GM19043 (cell line): ENCODE measurements at regions not wholly inside any gene's neighbourhood (a gene's known extent, or its start where the extent isn't known, plus 50 kb on each side); places are given as distances from the start of the nearest gene placed in this dataset.

Experiments used
- ATAC-seq: cut with Tn5 transposase; IDR thresholded peaks from one replicate; pipeline ENCODE4 v1.9.1; 2021; ENCODE audit warnings: low read depth; ENCODE audit not compliant: unreplicated experiment

DNA sequence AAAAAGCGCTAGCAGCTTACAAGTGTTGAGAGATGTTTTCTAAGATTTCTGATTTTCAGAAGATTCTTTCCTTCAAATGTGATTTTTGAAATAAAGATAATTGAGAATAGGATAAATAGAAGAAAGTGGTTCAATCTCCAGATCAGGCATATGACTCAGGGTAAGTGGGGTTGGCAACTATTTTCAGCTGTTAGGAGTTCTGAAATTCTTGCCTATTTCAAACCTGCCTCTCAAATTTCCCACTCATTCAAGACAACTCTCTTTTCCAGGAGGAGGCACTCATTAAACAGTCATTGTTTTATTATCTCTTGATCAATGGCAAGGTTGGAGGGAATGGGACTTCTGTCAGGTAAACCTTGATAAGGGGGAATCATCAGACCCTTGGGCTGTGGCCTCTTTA lies 138.9 kb downstream of the HNMT start:
- ATAC-seq = no peak

DNA sequence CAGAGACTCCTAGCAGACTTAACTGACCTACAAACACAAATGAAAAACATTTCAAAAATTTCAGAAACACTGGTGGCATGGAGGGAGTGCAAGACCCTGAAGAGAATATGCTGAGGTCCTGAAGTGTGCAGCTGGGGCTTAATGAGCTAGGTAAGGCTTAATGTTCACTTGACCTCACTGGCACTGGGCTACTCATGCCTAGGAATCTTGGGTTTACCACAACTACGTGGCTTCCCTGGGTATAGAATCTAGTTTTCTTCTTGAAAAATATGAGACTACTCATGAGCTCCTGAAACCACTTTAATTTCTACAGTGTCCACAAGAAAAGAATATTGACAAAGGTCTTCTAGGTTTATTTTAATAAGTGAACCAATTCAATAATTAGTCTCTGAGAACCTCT lies 139.8 kb downstream of the HNMT start:
- no peak for ATAC-seq

DNA sequence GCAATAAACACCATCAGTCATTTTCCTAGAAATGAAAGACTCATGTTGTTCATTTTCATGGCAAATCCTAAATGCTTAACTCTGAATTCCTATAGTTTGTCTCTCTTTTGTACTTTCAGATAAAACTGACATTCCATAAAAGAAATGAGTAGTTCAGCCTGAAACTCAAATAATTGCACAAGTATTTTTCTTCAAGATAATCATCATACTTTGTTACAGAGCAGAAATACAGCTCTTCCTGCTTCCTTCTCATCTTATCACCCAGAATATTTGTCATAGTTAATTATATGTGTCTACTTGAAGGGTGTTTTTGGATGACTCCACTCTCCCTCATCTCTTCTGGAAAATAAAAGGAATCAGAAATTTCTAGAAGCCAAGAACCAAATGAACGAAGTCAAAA lies 141.1 kb downstream of the HNMT start:
- ATAC-seq = no peak

DNA sequence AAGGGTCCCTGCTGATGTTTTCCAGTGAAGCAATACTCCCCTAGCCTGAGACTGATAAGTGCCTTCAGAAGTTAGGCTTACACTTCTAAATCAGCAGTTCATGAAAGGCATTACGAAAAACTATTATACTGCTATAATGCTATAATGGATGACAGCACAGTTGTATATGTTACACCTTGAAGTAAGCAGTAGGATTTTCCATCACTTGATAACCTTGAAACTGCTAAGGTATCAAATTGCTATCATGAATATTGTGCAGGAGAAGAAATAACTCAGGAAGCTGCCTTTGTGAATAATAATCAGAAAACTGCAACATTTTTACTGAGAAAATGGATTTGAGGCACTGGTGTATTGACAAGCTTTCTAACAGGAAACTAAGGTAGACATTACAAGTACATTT lies 142.3 kb downstream of the HNMT start:
- ATAC-seq = no peak

GRCh38 chr2:138107288-138107687 lies 143.0 kb downstream of the HNMT start:
- no peak for ATAC-seq

DNA sequence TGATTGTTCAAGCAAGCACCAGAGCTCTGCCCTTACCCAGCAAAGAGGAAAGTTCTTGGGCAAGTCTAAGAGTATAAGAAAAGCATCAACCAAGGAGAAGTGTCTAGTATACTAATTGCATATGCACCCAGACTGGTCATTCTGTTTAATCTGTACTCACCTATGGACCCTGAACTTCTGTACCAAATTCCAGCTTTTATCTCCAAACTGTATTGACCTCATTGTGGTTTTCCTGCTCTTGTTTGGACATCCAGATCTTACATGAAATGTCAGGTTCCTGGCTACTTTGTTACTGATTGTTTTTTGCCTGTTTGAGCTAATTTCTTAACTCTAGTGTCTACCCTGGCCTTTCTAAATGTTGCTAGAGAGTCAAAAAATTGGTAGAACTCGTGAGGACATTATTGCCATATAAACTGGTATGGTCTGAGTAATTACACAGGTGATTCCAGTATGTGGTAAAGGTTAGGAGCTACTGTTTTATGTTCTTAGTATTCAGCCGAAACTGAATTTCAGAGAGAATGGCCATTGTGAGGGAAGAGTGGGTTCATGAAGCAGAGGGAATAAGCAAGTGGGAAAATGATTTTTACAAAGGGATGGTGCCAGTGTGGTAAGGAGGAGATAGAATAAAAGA lies 146.3 kb downstream of the HNMT start:
- no peak for ATAC-seq

- no peak for ATAC-seq
Measured at GRCh38 chr2:138112536-138112935, 148.3 kb downstream of the HNMT start.

- ATAC-seq = no peak
Measured at GRCh38 chr2:138113871-138114525, 149.7 kb downstream of the HNMT start.

- no peak for ATAC-seq
Measured at GRCh38 chr2:138115666-138116065, 151.4 kb downstream of the HNMT start.

GRCh38 chr2:138116456-138116855 lies 152.2 kb downstream of the HNMT start:
- no peak for ATAC-seq

DNA sequence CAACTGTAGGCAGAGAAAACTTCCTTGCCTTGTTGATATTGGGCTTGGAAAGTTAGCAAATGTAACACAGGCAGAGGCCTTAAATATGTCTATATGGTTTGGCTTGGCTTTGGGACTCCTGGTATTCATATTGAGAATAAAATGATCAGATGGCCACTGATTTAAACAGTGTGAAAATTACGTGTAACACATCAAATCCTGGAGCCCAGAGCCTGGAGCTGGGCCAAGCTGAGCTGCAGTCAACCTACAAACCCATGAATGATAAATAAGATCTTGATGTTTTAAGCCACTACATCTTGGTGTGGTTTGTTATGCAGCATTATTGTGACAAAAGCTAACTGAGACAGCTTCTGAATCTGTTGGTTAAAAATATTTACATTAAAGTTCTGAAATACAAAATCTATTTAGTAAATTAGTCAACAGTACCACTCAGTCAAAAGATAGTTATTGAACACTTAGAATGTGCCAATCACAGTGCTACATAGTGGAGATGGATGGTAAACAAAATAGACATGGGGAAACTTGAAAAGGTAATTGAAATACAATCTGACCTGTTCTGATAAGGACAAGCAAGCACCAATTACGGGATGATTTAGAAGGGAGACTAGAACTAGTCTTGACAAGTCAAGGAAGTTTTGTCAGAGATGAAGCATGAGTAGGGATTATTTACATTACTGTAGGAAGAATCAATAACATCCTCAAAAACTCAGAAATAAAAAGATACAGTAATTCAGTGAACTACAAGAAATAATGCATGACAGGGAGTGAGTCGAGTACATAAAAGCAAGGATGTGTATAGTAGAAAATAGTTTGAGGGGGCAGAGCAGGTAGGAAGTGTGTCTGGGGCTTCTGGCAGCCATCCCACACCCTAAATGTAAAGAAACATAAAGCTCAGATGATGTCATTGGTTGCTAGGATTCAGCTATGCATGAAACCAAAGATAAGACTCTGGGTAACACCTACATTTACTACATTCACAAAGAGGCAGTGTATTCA lies 157.7 kb downstream of the HNMT start:
- ATAC-seq = no peak

DNA sequence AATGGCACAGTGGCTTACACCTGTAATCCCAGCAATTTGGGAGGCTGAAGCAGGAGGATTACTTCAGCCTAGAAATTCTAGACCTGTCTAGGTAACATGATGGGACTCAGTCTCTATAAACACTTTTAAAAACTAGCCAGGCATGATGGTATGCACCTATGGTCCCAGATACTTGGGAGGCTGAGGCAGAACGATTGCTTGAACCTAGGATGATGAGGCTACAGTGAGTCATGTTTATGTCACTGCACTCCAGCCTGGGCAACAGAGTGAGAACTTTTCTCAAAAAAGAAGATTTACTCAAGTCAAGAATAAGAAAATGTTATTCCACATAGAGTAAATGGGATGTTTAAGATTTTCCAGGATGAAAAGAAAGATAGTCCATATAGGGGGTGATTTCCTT lies 158.6 kb downstream of the HNMT start:
- no peak for ATAC-seq

DNA sequence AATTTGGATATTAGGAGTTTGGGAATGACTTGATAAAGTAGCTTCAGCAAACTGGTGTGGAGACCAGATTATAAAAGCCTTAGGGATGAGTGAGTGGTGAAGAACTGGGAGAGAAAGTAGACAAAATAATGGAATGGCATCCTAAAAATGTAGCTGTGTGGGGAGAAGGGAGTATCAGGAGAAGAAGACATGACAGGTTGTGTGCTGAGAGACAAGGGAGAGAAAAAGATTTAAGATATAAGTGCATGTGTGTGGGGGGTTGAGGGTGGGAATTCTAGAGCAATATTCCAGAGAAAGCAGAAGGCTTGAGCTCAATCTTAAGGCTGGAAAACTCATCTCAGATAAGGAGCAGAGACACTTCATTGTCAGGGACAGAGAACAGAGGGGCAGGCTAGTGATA lies 159.5 kb downstream of the HNMT start:
- no peak for ATAC-seq

- no peak for ATAC-seq
Measured at GRCh38 chr2:138124521-138124920, 160.2 kb downstream of the HNMT start.

GRCh38 chr2:138125306-138126288 lies 161.3 kb downstream of the HNMT start:
- ATAC-seq = no peak

DNA sequence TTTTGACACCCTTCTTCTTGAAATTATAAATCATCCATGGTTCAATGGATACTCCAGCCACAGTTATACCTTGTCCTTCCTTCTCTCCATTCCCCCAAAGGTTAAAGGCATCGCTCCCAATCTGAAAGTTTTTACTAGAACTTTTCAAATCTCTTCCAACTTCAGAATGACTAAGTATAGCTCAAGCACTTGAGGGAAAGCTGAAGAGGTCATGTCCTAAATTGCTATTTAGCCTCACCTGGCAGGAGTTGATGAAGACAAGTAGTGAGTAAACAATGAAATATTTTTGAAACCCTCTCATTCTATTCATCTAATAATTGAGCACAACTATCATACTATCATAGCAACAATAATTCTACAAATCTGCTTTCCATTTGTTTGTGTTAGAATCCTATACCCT lies 167.8 kb downstream of the HNMT start:
- ATAC-seq = no peak

- ATAC-seq = no peak
Measured at GRCh38 chr2:138137949-138138348, 173.7 kb downstream of the HNMT start.

DNA sequence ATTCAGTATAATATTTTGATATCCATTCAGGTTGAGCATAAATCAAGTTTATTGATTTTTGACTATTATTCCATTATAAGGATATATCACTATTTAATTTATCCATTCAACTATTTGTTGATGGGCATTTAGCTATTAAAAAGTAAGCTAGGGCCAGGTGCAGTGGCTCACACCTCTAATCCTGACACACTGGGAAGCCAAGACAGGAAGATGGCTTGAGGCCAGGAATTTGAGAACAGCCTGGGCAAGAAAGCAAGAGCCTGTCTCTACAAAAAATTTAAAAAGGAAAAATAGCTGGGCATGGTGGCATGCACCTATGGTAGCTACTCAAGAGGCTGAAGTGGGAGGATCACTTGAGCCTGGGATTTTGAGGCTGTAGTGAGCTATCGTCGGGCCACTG lies 183.5 kb downstream of the HNMT start:
- ATAC-seq = no peak

DNA sequence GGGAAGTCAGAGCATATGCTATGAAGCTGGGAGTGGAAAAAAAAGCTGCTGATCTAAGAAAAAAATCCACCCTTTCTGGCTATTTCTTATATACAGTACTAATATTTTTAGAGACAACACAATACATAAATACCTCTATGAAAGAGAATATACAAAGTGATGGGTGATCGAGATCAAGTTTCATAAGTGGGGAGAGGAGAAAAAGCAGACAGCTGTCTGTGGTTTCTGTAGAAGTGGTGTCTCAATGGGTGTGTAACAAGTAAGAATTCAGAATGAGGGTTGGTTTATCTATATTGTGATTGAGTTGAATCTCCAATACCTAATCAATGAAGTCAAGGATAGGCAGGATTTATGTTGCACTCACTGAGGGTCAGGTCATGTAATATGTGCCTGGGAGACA lies 191.0 kb downstream of the HNMT start:
- no peak for ATAC-seq

GRCh38 chr2:138157372-138157771 lies 193.1 kb downstream of the HNMT start:
- no peak for ATAC-seq
